SU-DHL-6 (cell line): ENCODE measurements at regions not wholly inside any gene's neighbourhood (a gene's known extent, or its start where the extent isn't known, plus 50 kb on each side); places are given as distances from the start of the nearest gene placed in this dataset.

Experiments
- EZH2phosphoT487 ChIP-seq: fragments of 200-600 bp; sonication (generic), shearing (Covaris generic); conservative IDR thresholded peaks from 2 replicates; pipeline ENCODE4 v1.6.1; 2018; ENCODE audit warnings: mild to moderate bottlenecking, antibody characterized with exemption, low read length, moderate library complexity, mixed read lengths
- TF ChIP-seq, protein P1 (sequence below): fragments of 200-600 bp; sonication (generic); IDR thresholded peaks from one replicate; pipeline ENCODE4 v1.5.1; 2017; ENCODE audit warnings: antibody characterized with exemption, mild to moderate bottlenecking, low read length, moderate library complexity; ENCODE audit not compliant: insufficient read depth, poor library complexity, severe bottlenecking

DNA sequence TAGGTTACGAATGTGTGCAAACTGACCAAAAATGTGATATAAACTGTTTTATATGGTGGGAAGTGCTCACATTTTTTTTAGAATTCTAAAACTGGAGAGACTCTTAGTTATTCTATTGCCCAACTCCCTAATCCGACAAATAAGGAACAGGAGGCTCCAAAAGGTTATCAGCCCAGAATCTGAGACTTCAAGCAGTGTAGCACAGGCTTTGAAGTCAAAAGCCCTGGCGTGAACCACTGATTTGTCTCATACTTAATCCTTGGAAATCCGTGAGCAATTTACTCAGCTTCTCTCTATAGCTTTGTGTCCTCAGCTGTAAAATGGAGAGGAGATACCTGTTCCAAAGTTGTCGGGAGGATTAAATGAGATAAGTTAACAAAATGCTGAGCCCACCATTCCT, 368.8 kb upstream of the SASH1 start:
- TF ChIP-seq, protein P1, sequence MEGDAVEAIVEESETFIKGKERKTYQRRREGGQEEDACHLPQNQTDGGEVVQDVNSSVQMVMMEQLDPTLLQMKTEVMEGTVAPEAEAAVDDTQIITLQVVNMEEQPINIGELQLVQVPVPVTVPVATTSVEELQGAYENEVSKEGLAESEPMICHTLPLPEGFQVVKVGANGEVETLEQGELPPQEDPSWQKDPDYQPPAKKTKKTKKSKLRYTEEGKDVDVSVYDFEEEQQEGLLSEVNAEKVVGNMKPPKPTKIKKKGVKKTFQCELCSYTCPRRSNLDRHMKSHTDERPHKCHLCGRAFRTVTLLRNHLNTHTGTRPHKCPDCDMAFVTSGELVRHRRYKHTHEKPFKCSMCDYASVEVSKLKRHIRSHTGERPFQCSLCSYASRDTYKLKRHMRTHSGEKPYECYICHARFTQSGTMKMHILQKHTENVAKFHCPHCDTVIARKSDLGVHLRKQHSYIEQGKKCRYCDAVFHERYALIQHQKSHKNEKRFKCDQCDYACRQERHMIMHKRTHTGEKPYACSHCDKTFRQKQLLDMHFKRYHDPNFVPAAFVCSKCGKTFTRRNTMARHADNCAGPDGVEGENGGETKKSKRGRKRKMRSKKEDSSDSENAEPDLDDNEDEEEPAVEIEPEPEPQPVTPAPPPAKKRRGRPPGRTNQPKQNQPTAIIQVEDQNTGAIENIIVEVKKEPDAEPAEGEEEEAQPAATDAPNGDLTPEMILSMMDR: no peak
- TF ChIP-seq EZH2phosphoT487: no peak
